SK-N-SH treated with all-trans-retinoic acid at 6 μM for 48 hours (cell line): ENCODE measurements at regions not wholly inside any gene's neighbourhood (a gene's known extent, or its start where the extent isn't known, plus 50 kb on each side); places are given as distances from the start of the nearest gene placed in this dataset.

ENCODE experiments used
- ATAC-seq: fragments of 200-7000 bp; cut with Tn5 transposase; 3 replicates; pipeline ENCODE4 v1.9.1; 2020; ENCODE audit warnings: mild to moderate bottlenecking, moderate library complexity
- ARNTL ChIP-seq: fragments of 450-650 bp; formaldehyde crosslinking; IDR thresholded peaks from 2 replicates; pipeline ENCODE4 v1.5.0; 2020; ENCODE audit warnings: low read depth, mild to moderate bottlenecking, moderate library complexity, borderline replicate concordance
- BACH2 ChIP-seq: fragments of 250-450 bp; sonication (Bioruptor Pico); IDR thresholded peaks from 2 replicates; pipeline ENCODE4 v1.9.0; 2021; ENCODE audit warnings: mild to moderate bottlenecking, borderline replicate concordance
- CSDC2 ChIP-seq: fragments of 250-450 bp; sonication (Bioruptor Pico); IDR thresholded peaks from 2 replicates; pipeline ENCODE4 v1.5.0; 2020; ENCODE audit warnings: mild to moderate bottlenecking, moderate library complexity
- CSRNP3 ChIP-seq: fragments of 250-450 bp; sonication (Bioruptor Pico); IDR thresholded peaks from 2 replicates; pipeline ENCODE4 v1.5.1; 2021; ENCODE audit warnings: mild to moderate bottlenecking, moderate library complexity
- ESRRG ChIP-seq: fragments of 250-450 bp; sonication (Bioruptor Pico); IDR thresholded peaks from 2 replicates; pipeline ENCODE4 v1.6.1; 2021; ENCODE audit warnings: mild to moderate bottlenecking
- GLIS3 ChIP-seq: fragments of 250-450 bp; sonication (Bioruptor Pico); IDR thresholded peaks from 2 replicates; pipeline ENCODE4 v1.5.0; 2020; ENCODE audit warnings: mild to moderate bottlenecking, moderate library complexity
- ISL1 ChIP-seq: fragments of 250-450 bp; sonication (Bioruptor Pico); IDR thresholded peaks from 2 replicates; pipeline ENCODE4 v2.1.2; 2022; ENCODE audit warnings: mild to moderate bottlenecking, moderate library complexity
- OSR1 ChIP-seq: fragments of 250-450 bp; sonication (Bioruptor Pico); IDR thresholded peaks from 2 replicates; pipeline ENCODE4 v1.8.0; 2022; ENCODE audit warnings: moderate library complexity, mild to moderate bottlenecking, inconsistent platforms
- POU6F1 ChIP-seq: fragments of 250-450 bp; sonication (Bioruptor Pico); IDR thresholded peaks from 2 replicates; pipeline ENCODE4 v1.8.0; 2021; ENCODE audit warnings: low read depth, mild to moderate bottlenecking, moderate library complexity, borderline replicate concordance
- PPARA ChIP-seq: fragments of 250-450 bp; sonication (Bioruptor Pico); IDR thresholded peaks from 2 replicates; pipeline ENCODE4 v1.5.0; 2020; ENCODE audit warnings: mild to moderate bottlenecking, borderline replicate concordance
- RARB ChIP-seq: fragments of 250-450 bp; sonication (Bioruptor Pico); IDR thresholded peaks from 2 replicates; pipeline ENCODE4 v1.8.0; 2021; ENCODE audit warnings: mild to moderate bottlenecking, moderate library complexity
- SNAI2 ChIP-seq: fragments of 250-450 bp; sonication (Bioruptor Pico); IDR thresholded peaks from 2 replicates; pipeline ENCODE4 v1.5.0; 2020; ENCODE audit warnings: mild to moderate bottlenecking, moderate library complexity
- TOX ChIP-seq: fragments of 250-450 bp; sonication (Bioruptor Pico); IDR thresholded peaks from 2 replicates; pipeline ENCODE4 v1.8.0; 2021; ENCODE audit warnings: mild to moderate bottlenecking, moderate library complexity, borderline replicate concordance
- ZC3H10 ChIP-seq: fragments of 250-450 bp; sonication (Bioruptor Pico); IDR thresholded peaks from 2 replicates; pipeline ENCODE4 v1.5.1; 2021; ENCODE audit warnings: mild to moderate bottlenecking, moderate library complexity
- ZFP3 ChIP-seq: fragments of 250-450 bp; sonication (Bioruptor Pico); IDR thresholded peaks from 2 replicates; pipeline ENCODE4 v1.5.0; 2020; ENCODE audit warnings: mild to moderate bottlenecking, moderate library complexity
- ZFP30 ChIP-seq: fragments of 450-650 bp; formaldehyde crosslinking; IDR thresholded peaks from 2 replicates; pipeline ENCODE4 v1.5.0; 2022; ENCODE audit warnings: mild to moderate bottlenecking, moderate library complexity
- ZNF565 ChIP-seq: fragments of 450-650 bp; formaldehyde crosslinking; conservative IDR thresholded peaks from 2 replicates; pipeline ENCODE4 v1.5.0; 2020; ENCODE audit warnings: low read depth, mild to moderate bottlenecking, moderate library complexity
- ZNF70 ChIP-seq: fragments of 450-650 bp; formaldehyde crosslinking; IDR thresholded peaks from 2 replicates; pipeline ENCODE4 v1.5.0; 2020; ENCODE audit warnings: mild to moderate bottlenecking, moderate library complexity
- ZNF8 ChIP-seq: fragments of 450-650 bp; formaldehyde crosslinking; IDR thresholded peaks from 2 replicates; pipeline ENCODE4 v1.5.0; 2020; ENCODE audit warnings: mild to moderate bottlenecking, moderate library complexity
- TF ChIP-seq, protein P1 (sequence below): fragments of 250-450 bp; sonication (Bioruptor Pico); IDR thresholded peaks from 2 replicates; pipeline ENCODE4 v1.8.0; 2020; ENCODE audit warnings: mild to moderate bottlenecking, moderate library complexity, borderline replicate concordance
- TF ChIP-seq, protein P2 (sequence below): fragments of 250-450 bp; sonication (Bioruptor Pico); IDR thresholded peaks from 2 replicates; pipeline ENCODE4 v1.5.1; 2020; ENCODE audit warnings: low read depth, mild to moderate bottlenecking, moderate library complexity

- ATAC-seq = no peak
- TF ChIP-seq ISL1 (CRISPR knock-in tag) (no peak), PPARA (CRISPR knock-in tag) (no peak), ZFP30 (CRISPR knock-in tag) (no peak), CSRNP3 (CRISPR knock-in tag) (no peak), ZC3H10 (CRISPR knock-in tag) (no peak), BACH2 (no peak)
- TF ChIP-seq, protein P1, sequence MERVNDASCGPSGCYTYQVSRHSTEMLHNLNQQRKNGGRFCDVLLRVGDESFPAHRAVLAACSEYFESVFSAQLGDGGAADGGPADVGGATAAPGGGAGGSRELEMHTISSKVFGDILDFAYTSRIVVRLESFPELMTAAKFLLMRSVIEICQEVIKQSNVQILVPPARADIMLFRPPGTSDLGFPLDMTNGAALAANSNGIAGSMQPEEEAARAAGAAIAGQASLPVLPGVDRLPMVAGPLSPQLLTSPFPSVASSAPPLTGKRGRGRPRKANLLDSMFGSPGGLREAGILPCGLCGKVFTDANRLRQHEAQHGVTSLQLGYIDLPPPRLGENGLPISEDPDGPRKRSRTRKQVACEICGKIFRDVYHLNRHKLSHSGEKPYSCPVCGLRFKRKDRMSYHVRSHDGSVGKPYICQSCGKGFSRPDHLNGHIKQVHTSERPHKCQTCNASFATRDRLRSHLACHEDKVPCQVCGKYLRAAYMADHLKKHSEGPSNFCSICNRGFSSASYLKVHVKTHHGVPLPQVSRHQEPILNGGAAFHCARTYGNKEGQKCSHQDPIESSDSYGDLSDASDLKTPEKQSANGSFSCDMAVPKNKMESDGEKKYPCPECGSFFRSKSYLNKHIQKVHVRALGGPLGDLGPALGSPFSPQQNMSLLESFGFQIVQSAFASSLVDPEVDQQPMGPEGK = no peak
- TF ChIP-seq, all 23 proteins: peak for 0
Measured at GRCh38 chr1:115412286-115412685, 74.2 kb upstream of the NGF start.

DNA sequence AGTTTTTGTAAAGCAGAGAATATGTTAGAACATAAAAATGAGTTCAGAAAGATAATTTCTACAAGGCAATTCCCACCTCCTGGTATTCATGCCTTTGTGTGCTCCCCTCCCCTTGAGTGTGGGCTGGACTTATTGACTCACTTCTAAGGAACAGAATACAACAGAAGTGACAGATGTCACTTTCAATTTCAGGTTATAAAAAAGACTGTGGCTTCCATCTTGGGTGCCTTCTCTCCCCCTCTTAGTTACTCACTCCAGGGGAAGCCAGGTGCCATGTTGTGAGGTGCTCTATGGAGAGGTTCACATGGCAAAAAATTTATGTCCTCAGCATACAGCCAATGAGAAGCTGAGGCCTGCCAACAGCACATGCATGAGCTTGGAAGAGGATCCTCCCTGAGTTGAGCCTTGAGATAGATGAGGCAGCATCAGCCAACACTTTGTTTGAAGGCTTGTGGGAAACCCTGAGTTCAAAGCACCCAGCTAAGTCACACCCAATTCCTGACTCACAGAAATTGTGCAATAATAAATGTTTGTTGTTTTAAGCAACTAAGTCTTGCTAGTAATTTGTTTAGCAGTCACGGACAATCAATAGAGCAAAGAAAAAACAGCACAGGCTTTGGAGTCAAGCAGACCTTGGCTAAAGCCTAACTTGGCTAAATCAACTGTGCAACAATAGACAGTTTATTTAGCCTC, 73.5 kb upstream of the NGF start:
- ATAC-seq = no peak
- TF ChIP-seq CSRNP3 (CRISPR knock-in tag) = no peak
- no peak for TF ChIP-seq BACH2
- TF ChIP-seq ZC3H10 (CRISPR knock-in tag) = no peak
- TF ChIP-seq RARB (CRISPR knock-in tag) = no peak
- TF ChIP-seq ARNTL (CRISPR knock-in tag) = no peak
- TF ChIP-seq TOX (CRISPR knock-in tag) = no peak
- TF ChIP-seq ZNF8 (CRISPR knock-in tag) = no peak
- TF ChIP-seq PPARA (CRISPR knock-in tag) = no peak
- TF ChIP-seq, protein P2, sequence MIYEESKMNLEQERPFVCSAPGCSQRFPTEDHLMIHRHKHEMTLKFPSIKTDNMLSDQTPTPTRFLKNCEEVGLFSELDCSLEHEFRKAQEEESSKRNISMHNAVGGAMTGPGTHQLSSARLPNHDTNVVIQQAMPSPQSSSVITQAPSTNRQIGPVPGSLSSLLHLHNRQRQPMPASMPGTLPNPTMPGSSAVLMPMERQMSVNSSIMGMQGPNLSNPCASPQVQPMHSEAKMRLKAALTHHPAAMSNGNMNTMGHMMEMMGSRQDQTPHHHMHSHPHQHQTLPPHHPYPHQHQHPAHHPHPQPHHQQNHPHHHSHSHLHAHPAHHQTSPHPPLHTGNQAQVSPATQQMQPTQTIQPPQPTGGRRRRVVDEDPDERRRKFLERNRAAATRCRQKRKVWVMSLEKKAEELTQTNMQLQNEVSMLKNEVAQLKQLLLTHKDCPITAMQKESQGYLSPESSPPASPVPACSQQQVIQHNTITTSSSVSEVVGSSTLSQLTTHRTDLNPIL (CRISPR knock-in tag) = no peak
- TF ChIP-seq CSDC2 (CRISPR knock-in tag) = no peak

- peak; percentile 76 for TF ChIP-seq ISL1 (CRISPR knock-in tag)
- TF ChIP-seq ZFP3 (CRISPR knock-in tag) = peak; percentile 24; the same call in 1 of the 2 replicates
- TF ChIP-seq ZNF565 (CRISPR knock-in tag) = no peak
- ATAC-seq = peak; percentile 64
Measured at GRCh38 chr1:115409094-115410015, 71.3 kb upstream of the NGF start.

- ATAC-seq = no peak
- TF ChIP-seq BACH2 (no peak), ZC3H10 (CRISPR knock-in tag) (no peak), RARB (CRISPR knock-in tag) (no peak), GLIS3 (no peak), ZNF70 (no peak), ZNF565 (CRISPR knock-in tag) (no peak), OSR1 (CRISPR knock-in tag) (no peak), CSDC2 (CRISPR knock-in tag) (no peak), CSRNP3 (CRISPR knock-in tag) (no peak), SNAI2 (CRISPR knock-in tag) (no peak), ESRRG (CRISPR knock-in tag) (no peak), POU6F1 (CRISPR knock-in tag) (no peak)
- TF ChIP-seq, protein P2 (CRISPR knock-in tag) = no peak
- TF ChIP-seq, protein P1 = no peak
Measured at GRCh38 chr1:115408533-115408932, 70.5 kb upstream of the NGF start.
